ENCODE measurements at regions not wholly inside any gene's neighbourhood (a gene's known extent, or its start where the extent isn't known, plus 50 kb on each side); places are given as distances from the start of the nearest gene placed in this dataset.
"Not testable (repeated sequence)": the region's sequence is repeated elsewhere in the genome, so short reads cannot be mapped to it uniquely, and the experiment has no call there.

DNA sequence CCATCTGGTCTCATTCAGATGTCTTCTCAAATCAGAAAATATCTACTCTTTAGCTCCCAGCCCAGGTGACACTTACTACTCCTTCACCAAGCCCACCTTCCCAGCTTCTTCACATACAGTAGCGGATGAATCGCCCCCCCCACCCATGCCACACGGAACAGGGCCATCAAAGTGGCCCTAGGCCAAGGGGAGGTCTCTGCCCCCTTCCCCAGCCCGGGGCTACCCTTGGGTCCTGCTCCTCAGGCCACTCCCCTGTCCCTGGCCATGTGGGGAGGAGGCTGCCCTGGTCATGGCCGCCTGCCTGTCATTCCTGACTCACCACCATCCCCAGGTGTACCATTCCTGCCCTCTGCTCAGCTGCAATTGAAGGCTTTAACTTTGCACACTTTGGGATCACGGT is 142.8 kb downstream of the NECTIN1 start:
- no peak for DNase-seq

DNA sequence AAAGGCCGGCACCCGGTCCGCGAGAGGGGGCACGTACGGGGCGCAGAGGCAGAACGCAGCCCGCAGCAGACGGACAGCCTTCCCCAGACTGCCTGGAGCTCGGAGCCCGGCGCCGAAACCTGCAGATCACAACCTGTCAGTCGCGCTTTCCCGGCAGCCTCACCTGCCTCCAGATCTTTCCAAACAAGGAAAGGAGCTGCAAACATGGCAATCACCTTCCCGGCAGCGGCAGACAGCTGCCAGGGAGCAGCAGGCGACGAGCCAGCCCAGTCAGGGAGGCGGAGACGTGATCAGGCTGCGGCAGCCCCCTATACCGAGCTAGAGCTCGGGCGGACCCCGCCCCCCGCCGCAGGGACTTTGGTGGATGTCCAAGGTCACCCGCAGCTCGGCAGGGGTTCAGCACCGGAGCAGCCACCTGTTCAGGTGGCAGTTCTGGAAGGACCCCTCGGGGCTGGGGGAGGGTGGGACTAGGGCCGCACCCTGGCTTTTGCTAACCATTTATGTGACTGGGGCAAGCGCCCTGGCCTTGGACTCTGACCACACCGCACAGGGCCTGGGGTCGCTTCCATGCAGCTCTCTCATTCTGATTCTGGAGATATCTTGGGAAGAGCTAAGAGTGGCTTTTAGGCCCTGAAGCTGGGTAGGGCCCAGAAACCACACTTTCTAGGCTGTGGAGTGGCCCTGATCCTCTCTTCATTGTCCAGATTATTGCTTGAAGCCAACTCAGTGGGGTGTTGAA is 143.8 kb downstream of the NECTIN1 start:
- peak; percentile 32 to 71 for DNase-seq

DNA sequence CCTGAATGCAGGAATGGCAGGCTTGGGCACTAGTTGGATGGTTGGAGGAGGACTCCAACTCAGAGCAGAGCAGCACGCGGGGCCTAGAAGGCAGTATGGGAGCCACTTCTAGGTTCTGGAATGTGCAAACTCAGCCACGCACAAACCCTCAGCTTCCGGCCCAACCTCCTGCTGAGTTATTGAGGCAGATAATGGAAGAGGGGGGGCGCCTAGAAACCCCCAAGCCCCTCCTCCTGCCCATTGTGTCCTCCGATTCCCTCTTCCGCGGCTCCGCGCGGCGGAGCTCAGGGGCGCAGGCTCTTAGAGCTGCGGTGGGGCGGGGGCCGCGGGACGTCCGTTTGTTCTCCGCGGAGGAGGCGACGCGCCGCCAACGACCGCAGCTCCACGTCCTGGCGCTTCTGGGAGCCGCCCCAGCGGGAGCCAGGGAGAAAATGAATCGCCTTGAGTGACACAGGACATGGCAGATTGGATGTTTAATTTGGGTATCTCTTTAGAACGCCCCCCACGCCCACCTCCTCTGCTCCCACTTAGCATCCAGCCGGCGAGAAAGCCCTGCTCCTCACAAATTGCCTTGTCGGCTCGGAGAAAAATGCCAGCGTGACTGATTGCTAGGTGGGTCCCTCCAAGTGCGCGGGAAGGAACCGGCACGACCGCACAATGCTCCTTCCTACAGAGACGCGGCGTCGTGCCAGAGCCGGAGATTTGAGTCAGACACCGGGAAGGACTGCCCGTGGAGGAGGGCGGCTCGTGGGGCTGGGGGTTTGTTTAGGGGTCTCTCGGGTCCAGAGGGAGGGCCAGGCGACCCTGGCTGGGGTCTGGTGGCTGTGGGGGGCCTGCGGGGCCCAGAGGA is 144.6 kb downstream of the NECTIN1 start:
- DNase-seq, result peak; percentile 33 to 61

DNA sequence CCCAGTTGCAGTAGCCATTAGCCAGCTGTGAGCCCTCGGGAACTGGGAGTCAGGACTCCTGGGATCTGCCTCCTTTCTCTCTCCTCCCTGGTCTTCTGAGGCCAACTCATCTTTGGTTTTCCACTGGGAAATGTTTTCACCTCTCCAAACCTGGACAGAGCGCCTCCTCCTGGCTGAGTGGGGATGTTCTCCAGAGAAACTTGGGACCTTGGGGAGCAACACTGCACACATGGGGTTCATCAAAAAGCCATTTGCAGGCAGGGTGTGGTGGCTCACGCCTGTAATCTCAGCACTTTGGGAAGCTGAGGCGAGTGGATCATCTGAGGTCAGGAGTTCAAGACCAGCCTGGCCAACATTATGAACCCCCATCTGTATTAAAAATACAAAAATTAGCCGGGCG is 145.4 kb downstream of the NECTIN1 start:
- no peak for DNase-seq

DNA sequence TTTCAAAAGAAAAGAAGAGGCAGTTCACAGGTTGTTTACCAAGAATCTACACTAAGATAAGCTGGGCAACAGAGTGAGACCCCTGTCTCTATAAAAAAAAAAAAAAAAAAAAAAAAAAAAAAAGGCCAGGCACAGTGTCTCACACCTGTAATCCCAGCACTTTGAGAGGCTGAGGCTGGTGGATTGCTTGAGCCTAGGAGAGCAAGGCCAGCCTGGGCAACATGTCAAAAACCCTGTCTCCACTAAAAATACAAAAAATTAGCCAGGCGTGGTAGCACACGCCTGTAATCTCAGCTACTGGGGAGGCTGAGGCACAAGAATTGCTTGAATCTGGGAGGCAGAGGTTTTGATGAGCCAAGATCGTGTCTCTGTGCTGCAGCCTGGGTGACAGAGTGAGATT is 147.6 kb downstream of the NECTIN1 start:
- not testable (repeated sequence) for DNase-seq

DNA sequence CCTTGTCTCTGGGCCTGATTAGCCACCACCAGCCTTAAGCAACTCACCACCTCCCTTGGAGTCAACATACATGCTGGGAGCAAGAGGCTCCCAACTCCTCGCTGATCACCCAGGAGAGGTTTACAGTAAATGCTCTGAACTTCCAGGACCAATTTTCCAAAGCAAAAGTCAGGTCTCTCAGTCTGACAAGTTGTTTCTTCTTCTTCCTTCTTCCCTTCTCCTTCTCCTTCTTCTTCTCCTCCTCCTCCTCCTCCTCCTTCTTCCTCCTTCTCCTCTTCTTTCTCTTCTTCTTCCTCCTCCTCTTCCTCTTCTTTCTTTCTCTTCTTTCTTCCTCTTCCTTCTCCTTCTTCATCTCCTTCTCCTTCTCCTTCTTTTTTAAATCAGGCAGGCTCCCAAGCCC is 148.2 kb downstream of the NECTIN1 start:
- DNase-seq, result no peak

DNA sequence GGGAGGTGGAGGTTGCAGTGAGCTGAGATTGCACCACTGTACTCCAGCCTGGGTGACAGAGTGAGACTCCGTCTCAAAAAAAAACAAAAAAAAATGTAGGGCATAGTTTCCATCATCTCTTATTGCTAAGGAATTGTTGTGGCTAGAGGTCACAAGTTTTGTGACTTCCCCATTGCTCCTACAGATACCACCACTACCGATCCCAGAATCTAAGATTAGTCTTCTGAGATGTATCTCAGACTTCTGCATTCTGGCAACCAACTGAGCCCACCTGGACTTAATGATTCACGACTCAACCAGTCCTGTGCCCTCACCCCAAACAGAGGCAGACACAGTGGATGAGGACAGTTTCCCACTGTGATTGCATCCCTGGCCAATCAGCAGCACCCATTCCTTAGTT is 148.9 kb downstream of the NECTIN1 start:
- DNase-seq, result no peak

DNA sequence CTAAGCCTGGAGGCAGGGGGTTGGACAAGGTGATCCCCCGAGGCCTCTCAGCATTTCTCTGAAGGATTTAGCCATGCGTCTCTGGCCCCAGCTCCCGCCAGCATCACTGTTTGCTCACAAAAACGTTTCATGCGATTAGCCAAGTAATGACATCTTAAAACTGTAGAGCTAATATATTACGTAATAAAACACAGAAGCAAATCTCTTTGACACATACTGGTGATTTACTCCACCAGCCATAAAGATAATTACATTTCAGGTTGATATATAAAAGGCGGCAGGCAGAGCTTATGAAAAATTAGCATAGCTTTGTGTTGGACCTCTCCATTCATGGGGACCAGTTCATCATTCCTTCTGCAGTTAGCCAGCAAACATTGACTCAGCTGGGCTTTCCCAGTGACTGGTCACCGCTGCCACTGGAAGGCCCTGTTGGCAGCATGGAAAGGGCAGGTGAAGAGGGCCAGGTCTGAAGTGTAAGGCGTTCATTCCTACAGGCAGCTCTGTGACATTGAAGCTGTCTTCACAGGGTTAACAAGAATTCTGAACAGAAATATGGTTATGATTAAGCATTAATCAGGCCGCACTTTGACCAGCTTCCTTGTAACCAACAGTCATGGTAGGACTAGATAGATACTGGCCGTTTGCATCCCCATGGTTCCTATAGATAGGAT is 150.3 kb downstream of the NECTIN1 start:
- DNase-seq, result peak; percentile 10 to 57

DNA sequence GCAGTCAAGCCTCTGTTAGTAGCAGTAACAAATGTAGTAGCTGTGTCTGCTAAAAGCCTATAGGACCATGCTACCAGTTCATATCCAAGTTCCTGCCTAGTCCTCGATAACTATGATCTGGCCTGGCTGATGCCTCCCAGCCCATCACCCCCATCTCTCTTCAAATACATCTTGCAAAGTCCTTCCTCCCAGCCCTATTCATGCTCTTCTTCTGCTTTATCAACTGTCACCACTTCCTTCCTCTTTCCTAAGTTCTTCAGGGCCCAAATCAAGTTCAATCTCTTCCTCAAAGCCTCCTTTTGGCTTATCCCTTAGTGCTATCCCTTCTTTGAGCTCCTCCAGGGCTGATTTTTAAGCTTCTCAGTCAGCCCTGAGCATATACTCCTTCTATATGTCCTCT is 150.9 kb upstream of the THY1 start:
- DNase-seq, result no peak

DNA sequence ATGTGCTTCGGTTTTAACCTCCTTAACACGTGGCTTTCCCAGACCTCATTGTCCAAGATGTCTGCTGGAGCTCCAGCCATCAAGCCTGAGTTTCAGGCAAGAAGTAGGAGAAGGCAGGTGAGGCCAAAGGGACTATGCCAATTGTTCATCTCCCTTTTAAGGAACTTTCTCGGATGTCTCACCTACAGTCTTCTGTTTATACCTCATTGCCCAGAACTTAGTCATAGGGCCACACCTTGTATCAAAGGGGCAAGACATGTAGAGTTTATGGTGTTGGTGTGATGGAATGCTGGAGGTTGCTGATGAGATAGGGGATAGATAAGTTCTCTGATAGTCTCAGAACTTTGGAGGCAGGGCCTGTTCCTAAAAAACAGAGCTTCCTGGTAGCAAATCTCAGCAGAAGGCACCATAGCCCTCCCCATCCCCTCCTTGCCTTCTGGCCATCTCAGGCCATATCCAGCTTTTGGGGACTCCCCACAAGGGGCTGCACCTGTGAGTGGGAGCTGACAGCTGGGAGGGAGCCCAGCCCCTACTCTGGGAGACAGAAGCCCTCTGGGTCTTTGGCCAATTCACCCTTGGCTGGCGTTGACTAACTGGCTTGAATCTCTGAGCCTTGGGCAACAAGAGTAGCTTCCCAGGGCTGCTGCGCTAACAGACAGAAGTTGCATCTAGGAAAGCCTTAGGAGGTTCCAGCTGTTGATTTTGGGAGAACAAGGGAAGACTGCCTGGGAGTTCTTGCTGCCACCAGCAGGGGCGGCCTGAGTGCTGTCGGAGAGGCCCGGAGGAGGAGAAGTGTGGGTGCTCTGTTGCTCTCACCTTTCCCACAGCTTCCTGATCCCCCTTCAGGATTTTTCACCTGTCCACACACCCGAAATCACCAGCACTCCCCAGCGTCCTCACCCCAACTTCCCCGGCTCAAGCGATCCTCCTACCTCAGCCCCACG is 149.8 kb upstream of the THY1 start:
- no peak for DNase-seq

DNA sequence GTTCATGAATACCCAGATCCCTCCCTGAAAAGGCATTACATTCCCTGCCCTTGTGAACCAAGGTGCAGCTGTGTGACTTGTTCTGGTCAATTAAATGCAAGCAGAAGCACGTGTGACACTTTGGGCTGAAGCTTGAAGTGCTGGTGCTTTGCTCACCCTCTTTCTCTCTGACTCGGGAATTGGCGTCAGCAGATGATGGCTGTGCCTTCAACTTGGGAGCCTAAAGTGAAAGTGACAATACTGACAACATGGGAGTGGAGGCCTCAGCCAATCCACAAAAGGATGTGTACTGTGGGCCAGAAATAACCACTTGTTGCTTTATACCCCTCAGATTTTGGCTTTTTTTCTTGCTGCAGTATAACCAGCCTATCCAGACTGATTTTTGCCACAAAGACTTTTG is 148.3 kb upstream of the THY1 start:
- DNase-seq, result no peak

DNA sequence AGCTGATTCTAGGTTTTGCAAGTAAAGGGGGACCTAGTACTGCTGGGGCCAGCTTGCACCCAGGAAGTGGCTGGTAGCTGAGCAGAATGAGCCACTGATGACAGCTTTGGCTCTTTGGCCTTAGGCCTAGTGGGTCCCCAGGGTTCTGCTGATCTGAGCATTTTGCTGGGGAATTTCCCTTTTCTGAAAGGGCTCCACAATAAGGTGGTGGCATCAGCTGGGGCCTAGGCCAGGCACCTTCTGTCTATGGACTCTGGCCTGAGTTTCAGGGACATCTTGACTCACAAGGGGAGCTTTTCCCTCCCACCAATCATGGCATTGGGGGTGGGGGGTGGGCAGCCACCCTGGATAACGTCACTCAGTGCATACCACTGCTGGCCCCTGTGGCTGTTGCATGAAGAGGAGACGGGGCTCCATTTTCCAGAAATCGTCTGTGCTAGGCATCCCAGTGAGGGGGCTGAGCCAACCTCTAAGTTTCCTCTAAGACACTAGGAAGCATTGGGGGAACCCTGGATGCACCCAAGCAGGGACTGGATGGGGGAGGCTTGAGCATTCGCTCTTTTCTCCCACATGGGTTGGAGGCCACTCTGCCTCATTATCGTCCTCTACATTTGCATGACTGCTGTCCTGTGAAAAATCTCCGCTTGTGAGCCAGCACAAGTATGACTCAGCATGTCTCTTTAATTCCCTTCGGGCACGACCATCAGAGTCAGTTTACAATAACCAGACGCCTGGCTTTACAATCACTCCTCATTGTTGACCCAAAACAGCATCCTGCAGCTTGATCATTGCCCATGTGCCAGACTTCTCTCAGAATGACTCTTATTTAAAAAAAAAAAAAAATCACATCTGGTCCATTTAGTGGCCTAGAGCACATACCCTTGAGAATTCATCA is 145.0 kb upstream of the THY1 start:
- DNase-seq, result peak; percentile 21 to 73

DNA sequence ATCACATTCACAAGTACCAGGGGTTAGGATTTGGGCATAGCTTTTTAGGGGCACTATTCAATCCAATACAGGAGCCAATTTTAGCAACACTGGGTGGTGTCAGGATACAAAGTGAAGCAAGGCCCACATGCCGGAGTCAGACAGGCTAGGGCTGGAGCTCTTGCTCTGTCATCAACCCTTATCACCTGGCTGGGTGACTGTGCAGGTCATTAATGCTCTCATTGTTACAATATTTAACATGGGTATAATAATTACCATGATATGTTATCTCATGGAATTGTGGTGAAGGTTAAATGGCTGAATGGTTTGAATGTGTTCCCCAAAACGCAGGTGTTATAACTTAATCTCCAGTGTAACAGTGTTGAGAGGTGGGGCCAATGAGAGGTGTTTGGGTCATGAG is 143.3 kb upstream of the THY1 start:
- no peak for DNase-seq

DNA sequence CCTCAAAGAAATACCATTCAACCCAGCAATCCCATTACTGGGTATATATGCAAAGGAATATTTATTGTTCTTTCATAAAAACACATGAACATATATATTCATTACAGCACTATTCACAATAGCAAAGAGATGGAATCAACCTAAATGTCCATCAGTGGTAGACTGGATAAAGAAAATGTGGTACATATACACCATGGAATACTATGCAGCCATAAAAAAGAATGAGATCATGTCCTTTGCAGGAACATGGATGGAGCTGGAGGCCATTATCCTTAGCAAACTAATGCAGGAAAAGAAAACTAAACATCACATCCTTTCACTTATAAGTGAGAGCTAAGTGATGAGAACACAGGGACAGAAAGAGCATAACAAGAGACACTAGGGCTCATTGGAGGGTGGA is 142.7 kb upstream of the THY1 start:
- not testable (repeated sequence) for DNase-seq

DNA sequence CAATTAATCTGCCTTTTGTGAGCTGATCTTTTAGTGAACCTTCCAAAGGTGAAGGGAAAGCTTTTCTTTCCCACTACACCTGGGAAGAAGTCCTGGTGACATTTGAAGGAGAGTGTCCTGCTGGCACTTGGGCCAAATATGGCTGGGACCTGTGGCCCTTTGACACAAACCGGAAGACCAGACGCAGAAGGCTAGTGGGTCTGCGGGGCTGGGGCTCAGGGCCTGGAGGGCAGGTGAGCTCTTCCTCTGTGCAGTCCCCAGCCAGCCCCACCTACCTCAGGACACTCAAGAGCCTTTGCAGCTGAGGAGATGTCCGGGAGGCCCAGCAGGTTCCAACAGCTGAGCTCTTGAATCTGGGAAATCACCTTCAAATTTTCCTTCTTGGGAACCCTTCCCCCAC is 138.0 kb upstream of the THY1 start:
- no peak for DNase-seq

DNA sequence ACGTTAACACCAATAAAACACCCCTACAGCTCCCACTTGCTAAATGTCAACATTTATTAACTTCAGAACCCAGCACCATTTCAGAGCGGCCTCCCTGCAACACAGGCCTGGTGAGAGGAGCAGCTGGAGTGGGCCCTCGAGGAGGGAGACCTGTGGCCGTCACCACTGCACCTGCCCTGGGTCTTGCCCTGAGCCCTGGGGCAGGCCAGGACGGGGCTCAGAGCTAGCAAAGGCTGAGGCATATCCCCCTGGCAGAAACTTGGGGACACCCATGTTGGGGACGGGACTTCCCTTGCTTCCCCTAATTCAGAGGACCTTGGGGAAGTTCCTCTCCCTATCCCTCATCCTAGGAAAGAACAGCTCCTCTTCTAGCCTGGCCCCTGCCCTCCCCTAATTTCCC is 137.3 kb upstream of the THY1 start:
- DNase-seq, result no peak

DNA sequence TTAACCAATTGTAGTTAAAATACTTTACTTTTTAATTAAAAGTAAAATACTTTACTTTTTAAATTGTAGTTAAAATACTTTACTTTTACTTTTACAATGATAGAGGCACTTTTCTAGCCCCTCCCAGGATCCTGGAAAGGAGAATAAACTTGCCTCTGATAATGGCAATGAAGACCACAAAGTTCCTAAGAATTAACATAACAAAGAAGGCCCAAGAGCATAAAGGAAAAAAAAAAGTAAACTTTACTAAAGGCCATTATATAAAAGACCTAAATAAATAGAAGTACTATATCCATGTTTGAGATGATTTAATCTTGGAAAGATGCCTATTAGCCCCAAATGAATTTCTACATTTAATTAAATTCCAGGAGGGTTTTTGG is 129.1 kb upstream of the THY1 start:
- DNase-seq, result no peak

DNA sequence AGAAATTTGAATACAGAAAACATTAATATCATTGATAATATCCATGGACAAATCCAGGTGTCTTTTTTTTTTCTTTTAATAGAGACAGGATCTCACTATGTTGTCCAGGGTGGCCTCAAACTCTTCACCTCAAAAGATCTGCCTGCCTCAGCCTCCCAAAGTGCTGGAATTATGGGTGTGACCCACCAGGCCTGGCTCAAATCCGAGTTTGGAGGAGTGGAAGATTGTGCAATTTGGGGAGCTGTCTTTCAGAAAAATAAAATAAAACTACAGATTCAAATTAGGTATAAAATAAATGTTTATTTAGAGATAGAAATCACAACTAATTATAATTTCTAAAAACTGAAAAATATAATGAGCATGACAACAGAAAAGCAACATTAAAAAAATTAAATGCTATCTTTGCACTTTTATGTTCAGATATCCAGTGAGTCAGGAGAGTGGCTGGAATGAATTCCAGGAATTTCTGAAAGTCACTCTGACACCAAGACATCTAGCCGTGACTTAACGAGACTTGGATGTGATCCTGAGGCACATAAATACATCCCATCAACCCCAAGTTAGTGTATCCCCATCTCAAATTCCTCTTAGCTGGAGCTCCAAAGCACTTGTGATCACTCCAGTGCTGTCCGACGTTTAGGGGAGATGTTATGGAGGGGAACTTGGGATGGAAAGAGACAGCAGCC is 128.6 kb upstream of the THY1 start:
- no peak for DNase-seq

DNA sequence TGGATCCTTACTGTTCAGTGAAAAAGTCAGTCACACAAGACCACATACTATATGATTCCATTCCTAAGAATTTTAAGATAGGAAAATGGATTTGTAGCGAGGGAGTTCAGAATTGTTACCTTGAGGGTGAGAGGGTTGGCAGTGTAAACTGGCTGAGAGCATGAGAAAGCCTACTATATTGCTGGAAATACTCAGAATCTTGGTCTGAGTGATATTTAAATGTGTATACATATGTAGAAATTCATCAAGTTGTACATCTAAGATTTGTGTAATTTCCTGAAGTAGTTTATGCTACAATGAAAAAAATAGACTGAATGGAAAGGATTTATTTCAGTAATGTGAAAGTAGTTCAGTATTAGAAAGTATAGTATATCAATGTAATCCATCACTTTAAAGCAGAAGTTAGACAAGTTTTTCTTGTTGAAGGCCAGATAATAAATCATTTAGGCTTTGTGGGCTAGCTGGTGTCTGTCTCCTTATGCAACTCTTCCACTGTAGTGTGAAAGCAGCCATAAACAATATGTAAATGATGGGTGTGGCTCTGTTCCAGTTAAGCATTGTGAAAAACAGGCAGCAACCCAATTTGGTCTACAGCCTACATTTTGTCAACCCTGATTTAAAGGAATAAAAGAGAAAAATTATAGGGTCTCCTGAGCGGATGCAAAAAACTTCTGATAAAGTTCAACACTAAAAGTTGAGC is 127.2 kb upstream of the THY1 start:
- no peak for DNase-seq

DNA sequence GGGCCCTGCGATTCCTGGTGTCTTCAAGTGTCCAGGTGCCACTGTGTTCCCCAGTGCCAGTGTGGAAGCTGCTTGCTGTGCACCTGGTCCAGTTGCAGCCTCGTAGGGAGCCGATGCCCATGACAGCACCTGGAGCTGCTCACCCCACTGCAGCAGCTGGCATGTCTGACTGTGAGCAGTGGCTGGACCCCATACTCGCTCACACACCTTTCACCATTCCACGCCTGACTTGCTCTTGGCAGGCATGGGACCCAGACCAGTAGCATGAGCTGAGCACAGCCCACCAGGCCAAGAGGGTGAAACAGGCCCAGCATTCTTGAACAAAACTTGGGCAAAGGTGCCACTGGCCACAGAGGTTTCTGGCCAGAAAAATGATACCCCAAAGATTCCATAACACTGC is 124.5 kb upstream of the THY1 start:
- DNase-seq, result no peak

Data from NCI-H2081 (cell line).